WTC11 (cell line): ENCODE measurements at regions not wholly inside any gene's neighbourhood (a gene's known extent, or its start where the extent isn't known, plus 50 kb on each side); places are given as distances from the start of the nearest gene placed in this dataset.

Experiments
- ATAC-seq: fragments of 200-7000 bp; cut with Tn5 transposase; 2 replicates; pipeline ENCODE4 v1.10.0; 2021; ENCODE audit warnings: mild to moderate bottlenecking, moderate library complexity
- CTCF ChIA-PET: fragments of 300-600 bp; sonication (Branson Sonifier 250); formaldehyde crosslinking; loops from one replicate; lab custom pipeline; 2021; ENCODE audit warnings: antibody characterized with exemption; lab: Charles Lee
- POLR2A ChIA-PET: fragments of 350-600 bp; sonication (Branson Sonifier 250); formaldehyde crosslinking; loops from one replicate; lab custom pipeline; 2021; ENCODE audit warnings: antibody characterized with exemption; lab: Charles Lee
- DNase-seq: peaks from one replicate; pipeline ENCODE4 v3.0.0; 2021; ENCODE audit warnings: low spot score
- H3K27ac Mint-ChIP-seq: 2 replicates; pipeline ENCODE4 v1.8.0; 2021; ENCODE audit warnings: mixed read lengths
- H3K27me3 Mint-ChIP-seq: 2 replicates; pipeline ENCODE4 v1.8.0; 2021; ENCODE audit warnings: low read depth, mild to moderate bottlenecking, moderate library complexity, mixed read lengths
- H3K36me3 Mint-ChIP-seq: 2 replicates; pipeline ENCODE4 v1.8.0; 2021; ENCODE audit warnings: mixed read lengths
- H3K4me1 Mint-ChIP-seq: 2 replicates; pipeline ENCODE4 v1.8.0; 2022; ENCODE audit warnings: mixed read lengths
- H3K4me3 Mint-ChIP-seq: 2 replicates; pipeline ENCODE4 v1.8.0; 2021; ENCODE audit warnings: mild to moderate bottlenecking, moderate library complexity, mixed read lengths
- H3K9me3 Mint-ChIP-seq: 2 replicates; pipeline ENCODE4 v1.8.0; 2021; ENCODE audit warnings: mixed read lengths
- ATF2 ChIP-seq: sonication (generic); formaldehyde crosslinking; IDR thresholded peaks from 2 replicates; pipeline ENCODE4 v1.8.1; 2022; ENCODE audit warnings: low read depth, missing genetic modification reagents, borderline replicate concordance
- CBFB ChIP-seq: sonication (generic); formaldehyde crosslinking; IDR thresholded peaks from 2 replicates; pipeline ENCODE4 v1.8.1; 2022; ENCODE audit warnings: mild to moderate bottlenecking, low read depth, missing genetic modification reagents
- CREB1 ChIP-seq: sonication (generic); formaldehyde crosslinking; IDR thresholded peaks from 2 replicates; pipeline ENCODE4 v1.8.0; 2023; ENCODE audit warnings: mild to moderate bottlenecking, missing genetic modification reagents
- CREM ChIP-seq: sonication (generic); formaldehyde crosslinking; IDR thresholded peaks from 2 replicates; pipeline ENCODE4 v1.8.1; 2022; ENCODE audit warnings: mild to moderate bottlenecking, missing genetic modification reagents, moderate library complexity
- GABPB1 ChIP-seq: sonication (generic); formaldehyde crosslinking; IDR thresholded peaks from 2 replicates; pipeline ENCODE4 v1.8.1; 2023; ENCODE audit warnings: mild to moderate bottlenecking, missing genetic modification reagents
- GTF2I ChIP-seq: fragments of 250-450 bp; sonication (Bioruptor Pico); conservative IDR thresholded peaks from 2 replicates; pipeline ENCODE4 v1.4.0; 2021; ENCODE audit warnings: mild to moderate bottlenecking
- ZNF121 ChIP-seq: sonication (generic); formaldehyde crosslinking; IDR thresholded peaks from 2 replicates; pipeline ENCODE4 v1.8.0; 2023; ENCODE audit warnings: missing genetic modification reagents
- ZNF423 ChIP-seq: fragments of 250-450 bp; sonication (Bioruptor Pico); IDR thresholded peaks from 2 replicates; pipeline ENCODE4 v2.1.2; 2022; ENCODE audit warnings: mild to moderate bottlenecking, moderate library complexity
- ZNF512 ChIP-seq: sonication (generic); formaldehyde crosslinking; IDR thresholded peaks from 2 replicates; pipeline ENCODE4 v1.8.1; 2022; ENCODE audit warnings: missing genetic modification reagents, borderline replicate concordance
- TF ChIP-seq, protein P1 (sequence below): fragments of 250-450 bp; sonication (Bioruptor Pico); IDR thresholded peaks from 2 replicates; pipeline ENCODE4 v1.9.0; 2021; ENCODE audit warnings: mild to moderate bottlenecking, borderline replicate concordance
- TF ChIP-seq, protein P2 (sequence below): sonication (generic); formaldehyde crosslinking; IDR thresholded peaks from 2 replicates; pipeline ENCODE4 v1.8.0; 2023; ENCODE audit warnings: missing genetic modification reagents, mild to moderate bottlenecking, borderline replicate concordance

DNA sequence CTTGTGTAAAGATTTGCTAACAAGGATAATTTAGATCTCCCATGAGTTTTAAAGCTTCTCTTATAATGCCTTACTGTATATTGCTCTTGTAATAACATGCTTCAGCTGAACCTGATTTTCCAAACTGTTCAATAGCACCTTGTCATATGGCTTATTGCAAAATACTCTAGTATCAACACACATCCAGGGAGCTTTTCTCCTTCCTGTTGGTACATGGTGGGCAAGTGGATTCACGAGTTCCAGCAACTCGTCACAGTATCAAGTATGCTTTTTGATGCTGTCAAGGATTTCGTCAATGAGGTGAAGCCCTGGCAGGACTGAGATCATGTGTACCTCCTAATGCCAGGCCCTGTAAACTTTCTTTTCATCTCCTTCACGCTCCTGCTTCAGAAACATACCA lies 59.5 kb upstream of the ITPRID2 start:
- H3K4me3 Mint-ChIP-seq, result no peak overlapping the region
- POLR2A ChIA-PET, result no interaction called here
- H3K27me3 Mint-ChIP-seq, result no peaks in the 10 kb centered on the region

More for the DNA sequence above, 59.5 kb upstream of the ITPRID2 start:
- Mint-ChIP-seq H3K36me3 (no peaks in the 10 kb centered on the region), H3K4me1 (no peaks in the 10 kb centered on the region), H3K9me3 (peaks cover 14% of the 10 kb centered on the region; the same call in 1 of the 2 replicates), H3K27ac (no peak overlapping the region)
- no peak for ATAC-seq
- TF ChIP-seq GTF2I (CRISPR knock-in tag), result no peak
- no peak for TF ChIP-seq ZNF423 (CRISPR knock-in tag)
- TF ChIP-seq ATF2, result no peak
- TF ChIP-seq, protein P1, sequence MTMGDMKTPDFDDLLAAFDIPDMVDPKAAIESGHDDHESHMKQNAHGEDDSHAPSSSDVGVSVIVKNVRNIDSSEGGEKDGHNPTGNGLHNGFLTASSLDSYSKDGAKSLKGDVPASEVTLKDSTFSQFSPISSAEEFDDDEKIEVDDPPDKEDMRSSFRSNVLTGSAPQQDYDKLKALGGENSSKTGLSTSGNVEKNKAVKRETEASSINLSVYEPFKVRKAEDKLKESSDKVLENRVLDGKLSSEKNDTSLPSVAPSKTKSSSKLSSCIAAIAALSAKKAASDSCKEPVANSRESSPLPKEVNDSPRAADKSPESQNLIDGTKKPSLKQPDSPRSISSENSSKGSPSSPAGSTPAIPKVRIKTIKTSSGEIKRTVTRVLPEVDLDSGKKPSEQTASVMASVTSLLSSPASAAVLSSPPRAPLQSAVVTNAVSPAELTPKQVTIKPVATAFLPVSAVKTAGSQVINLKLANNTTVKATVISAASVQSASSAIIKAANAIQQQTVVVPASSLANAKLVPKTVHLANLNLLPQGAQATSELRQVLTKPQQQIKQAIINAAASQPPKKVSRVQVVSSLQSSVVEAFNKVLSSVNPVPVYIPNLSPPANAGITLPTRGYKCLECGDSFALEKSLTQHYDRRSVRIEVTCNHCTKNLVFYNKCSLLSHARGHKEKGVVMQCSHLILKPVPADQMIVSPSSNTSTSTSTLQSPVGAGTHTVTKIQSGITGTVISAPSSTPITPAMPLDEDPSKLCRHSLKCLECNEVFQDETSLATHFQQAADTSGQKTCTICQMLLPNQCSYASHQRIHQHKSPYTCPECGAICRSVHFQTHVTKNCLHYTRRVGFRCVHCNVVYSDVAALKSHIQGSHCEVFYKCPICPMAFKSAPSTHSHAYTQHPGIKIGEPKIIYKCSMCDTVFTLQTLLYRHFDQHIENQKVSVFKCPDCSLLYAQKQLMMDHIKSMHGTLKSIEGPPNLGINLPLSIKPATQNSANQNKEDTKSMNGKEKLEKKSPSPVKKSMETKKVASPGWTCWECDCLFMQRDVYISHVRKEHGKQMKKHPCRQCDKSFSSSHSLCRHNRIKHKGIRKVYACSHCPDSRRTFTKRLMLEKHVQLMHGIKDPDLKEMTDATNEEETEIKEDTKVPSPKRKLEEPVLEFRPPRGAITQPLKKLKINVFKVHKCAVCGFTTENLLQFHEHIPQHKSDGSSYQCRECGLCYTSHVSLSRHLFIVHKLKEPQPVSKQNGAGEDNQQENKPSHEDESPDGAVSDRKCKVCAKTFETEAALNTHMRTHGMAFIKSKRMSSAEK, result no peak
- TF ChIP-seq ZNF512, result no peak
- no peak for TF ChIP-seq ZNF121 (CRISPR knock-in tag)
- no peak for TF ChIP-seq CREB1 (CRISPR knock-in tag)
- no peak for TF ChIP-seq GABPB1 (CRISPR knock-in tag)
- TF ChIP-seq, protein P2, sequence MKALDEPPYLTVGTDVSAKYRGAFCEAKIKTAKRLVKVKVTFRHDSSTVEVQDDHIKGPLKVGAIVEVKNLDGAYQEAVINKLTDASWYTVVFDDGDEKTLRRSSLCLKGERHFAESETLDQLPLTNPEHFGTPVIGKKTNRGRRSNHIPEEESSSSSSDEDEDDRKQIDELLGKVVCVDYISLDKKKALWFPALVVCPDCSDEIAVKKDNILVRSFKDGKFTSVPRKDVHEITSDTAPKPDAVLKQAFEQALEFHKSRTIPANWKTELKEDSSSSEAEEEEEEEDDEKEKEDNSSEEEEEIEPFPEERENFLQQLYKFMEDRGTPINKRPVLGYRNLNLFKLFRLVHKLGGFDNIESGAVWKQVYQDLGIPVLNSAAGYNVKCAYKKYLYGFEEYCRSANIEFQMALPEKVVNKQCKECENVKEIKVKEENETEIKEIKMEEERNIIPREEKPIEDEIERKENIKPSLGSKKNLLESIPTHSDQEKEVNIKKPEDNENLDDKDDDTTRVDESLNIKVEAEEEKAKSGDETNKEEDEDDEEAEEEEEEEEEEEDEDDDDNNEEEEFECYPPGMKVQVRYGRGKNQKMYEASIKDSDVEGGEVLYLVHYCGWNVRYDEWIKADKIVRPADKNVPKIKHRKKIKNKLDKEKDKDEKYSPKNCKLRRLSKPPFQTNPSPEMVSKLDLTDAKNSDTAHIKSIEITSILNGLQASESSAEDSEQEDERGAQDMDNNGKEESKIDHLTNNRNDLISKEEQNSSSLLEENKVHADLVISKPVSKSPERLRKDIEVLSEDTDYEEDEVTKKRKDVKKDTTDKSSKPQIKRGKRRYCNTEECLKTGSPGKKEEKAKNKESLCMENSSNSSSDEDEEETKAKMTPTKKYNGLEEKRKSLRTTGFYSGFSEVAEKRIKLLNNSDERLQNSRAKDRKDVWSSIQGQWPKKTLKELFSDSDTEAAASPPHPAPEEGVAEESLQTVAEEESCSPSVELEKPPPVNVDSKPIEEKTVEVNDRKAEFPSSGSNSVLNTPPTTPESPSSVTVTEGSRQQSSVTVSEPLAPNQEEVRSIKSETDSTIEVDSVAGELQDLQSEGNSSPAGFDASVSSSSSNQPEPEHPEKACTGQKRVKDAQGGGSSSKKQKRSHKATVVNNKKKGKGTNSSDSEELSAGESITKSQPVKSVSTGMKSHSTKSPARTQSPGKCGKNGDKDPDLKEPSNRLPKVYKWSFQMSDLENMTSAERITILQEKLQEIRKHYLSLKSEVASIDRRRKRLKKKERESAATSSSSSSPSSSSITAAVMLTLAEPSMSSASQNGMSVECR, result no peak
- no peak for TF ChIP-seq CBFB (CRISPR knock-in tag)
- no peak for TF ChIP-seq CREM (CRISPR knock-in tag)
- DNase-seq, result no peak
- CTCF ChIA-PET, result no interaction called here
